ENCODE measurements at regions not wholly inside any gene's neighbourhood (a gene's known extent, or its start where the extent isn't known, plus 50 kb on each side); places are given as distances from the start of the nearest gene placed in this dataset.

DNA sequence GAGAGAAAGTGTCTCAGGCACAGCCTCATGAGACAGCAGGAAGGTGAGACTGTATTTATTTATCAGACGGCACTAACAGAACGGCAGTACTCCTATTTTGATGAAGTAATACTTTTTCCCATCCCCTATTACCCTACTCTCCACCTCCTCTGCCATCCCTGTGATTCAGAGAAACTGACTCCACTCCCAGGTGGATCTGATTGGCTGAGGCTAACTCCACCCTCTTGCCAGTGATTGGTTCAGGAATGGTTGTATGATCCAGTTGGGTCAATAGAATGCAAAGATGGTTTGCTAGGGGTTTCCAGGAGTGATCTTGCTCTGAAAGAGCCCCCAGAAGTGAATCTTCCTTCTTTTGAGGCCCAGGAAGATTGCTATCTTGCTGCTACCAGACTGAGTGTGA lies 65.9 kb upstream of the RCN1 start:
- no peak for TF ChIP-seq ISL1 (CRISPR knock-in tag; IDR thresholded peaks at IDR 0.05)
- TF ChIP-seq ZC3H10 (CRISPR knock-in tag; IDR thresholded peaks at IDR 0.05), result no peak
- TF ChIP-seq ARNTL (CRISPR knock-in tag; IDR thresholded peaks at IDR 0.05; ENCODE audit: borderline replicate concordance, low read depth), result no peak
- no peak for TF ChIP-seq CSDC2 (CRISPR knock-in tag; IDR thresholded peaks at IDR 0.05)
- TF ChIP-seq ZFP30 (CRISPR knock-in tag; IDR thresholded peaks at IDR 0.05), result no peak
- no peak for TF ChIP-seq GLIS3 (CRISPR knock-in tag; IDR thresholded peaks at IDR 0.05)
- TF ChIP-seq, protein P1, sequence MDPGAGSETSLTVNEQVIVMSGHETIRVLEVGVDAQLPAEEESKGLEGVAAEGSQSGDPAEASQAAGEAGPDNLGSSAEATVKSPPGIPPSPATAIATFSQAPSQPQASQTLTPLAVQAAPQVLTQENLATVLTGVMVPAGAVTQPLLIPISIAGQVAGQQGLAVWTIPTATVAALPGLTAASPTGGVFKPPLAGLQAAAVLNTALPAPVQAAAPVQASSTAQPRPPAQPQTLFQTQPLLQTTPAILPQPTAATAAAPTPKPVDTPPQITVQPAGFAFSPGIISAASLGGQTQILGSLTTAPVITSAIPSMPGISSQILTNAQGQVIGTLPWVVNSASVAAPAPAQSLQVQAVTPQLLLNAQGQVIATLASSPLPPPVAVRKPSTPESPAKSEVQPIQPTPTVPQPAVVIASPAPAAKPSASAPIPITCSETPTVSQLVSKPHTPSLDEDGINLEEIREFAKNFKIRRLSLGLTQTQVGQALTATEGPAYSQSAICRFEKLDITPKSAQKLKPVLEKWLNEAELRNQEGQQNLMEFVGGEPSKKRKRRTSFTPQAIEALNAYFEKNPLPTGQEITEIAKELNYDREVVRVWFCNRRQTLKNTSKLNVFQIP (CRISPR knock-in tag; IDR thresholded peaks at IDR 0.05; ENCODE audit: borderline replicate concordance, low read depth), result no peak
- no peak for TF ChIP-seq ZNF565 (CRISPR knock-in tag; conservative IDR thresholded peaks at IDR 0.05; ENCODE audit: low read depth)
- no peak for TF ChIP-seq OSR1 (CRISPR knock-in tag; IDR thresholded peaks at IDR 0.05)
- TF ChIP-seq, protein P2, sequence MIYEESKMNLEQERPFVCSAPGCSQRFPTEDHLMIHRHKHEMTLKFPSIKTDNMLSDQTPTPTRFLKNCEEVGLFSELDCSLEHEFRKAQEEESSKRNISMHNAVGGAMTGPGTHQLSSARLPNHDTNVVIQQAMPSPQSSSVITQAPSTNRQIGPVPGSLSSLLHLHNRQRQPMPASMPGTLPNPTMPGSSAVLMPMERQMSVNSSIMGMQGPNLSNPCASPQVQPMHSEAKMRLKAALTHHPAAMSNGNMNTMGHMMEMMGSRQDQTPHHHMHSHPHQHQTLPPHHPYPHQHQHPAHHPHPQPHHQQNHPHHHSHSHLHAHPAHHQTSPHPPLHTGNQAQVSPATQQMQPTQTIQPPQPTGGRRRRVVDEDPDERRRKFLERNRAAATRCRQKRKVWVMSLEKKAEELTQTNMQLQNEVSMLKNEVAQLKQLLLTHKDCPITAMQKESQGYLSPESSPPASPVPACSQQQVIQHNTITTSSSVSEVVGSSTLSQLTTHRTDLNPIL (CRISPR knock-in tag; IDR thresholded peaks at IDR 0.05; ENCODE audit: low read depth), result no peak
- no peak for TF ChIP-seq ZNF70 (CRISPR knock-in tag; IDR thresholded peaks at IDR 0.05)
- TF ChIP-seq BACH2 (CRISPR knock-in tag; IDR thresholded peaks at IDR 0.05; ENCODE audit: borderline replicate concordance), result no peak
- no peak for TF ChIP-seq ZFP3 (CRISPR knock-in tag; IDR thresholded peaks at IDR 0.05)
- no peak for ATAC-seq

DNA sequence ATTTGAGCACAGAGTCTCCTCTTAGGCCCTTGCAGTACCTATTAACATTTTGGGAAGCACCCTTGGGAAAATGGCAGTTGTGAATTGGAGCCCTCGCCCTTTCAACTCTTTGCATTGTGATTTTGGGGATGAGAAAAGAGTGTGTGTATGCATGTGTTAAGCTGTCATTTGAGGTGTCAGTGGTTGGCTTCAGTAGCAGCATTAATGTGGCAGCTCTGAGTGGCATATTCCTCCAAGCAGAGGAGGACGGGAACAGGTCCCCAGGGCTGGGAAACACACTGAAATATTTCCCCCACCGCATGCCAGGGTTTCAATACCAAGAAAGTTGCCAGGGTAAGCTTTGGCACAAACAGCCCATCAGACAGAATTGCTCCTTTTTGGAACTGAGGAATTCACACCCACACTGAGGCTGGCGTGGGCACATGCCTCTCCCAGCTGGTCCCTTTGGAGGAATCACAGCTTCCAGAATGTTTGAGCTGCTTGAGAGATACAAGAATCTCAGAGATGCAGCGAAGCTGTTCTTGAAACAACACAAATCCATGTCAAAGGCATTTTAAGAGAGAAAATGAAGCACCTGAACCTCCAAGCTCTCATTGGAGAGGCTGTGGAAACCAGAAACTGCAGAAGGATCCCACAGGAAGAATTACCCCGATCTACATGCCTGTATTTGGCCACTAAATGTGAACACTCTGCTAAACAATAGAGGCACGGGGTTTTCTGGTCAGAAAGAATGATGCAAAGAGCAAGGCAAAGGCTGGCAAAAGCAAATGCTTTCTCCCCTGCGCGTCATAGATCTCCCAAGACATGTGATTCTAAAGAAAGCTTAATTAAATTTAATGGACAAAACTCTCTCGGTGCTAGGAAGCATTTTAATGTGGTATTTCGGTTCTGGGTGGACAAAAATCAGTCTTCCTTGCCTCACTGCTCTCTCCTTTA lies 67.2 kb upstream of the RCN1 start:
- no peak for ATAC-seq
- no peak for TF ChIP-seq ZFP30 (CRISPR knock-in tag; IDR thresholded peaks at IDR 0.05)

DNA sequence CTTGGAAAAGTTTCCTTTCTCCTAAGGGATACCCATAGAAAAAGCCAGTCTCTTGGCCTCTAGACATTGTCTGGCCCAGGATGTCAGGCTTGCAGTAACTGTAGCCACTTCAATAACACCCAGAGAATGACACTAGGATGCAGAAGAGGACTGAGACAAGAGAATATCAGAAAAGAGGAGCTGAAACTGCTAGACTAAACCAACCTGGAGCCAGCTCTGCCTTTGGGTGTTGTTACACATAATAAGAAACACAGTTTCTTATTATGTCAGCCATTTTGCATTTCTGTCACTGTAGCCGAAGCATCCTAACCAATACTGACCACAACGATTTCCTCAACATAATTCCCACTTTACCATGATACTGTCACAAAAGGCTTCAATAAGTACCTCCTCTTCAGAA lies 72.2 kb upstream of the RCN1 start:
- no peak for TF ChIP-seq GLIS3 (CRISPR knock-in tag; IDR thresholded peaks at IDR 0.05)
- no peak for TF ChIP-seq SNAI2 (CRISPR knock-in tag; IDR thresholded peaks at IDR 0.05)
- no peak for TF ChIP-seq ZNF565 (CRISPR knock-in tag; conservative IDR thresholded peaks at IDR 0.05; ENCODE audit: low read depth)
- no peak for TF ChIP-seq ZNF70 (CRISPR knock-in tag; IDR thresholded peaks at IDR 0.05)
- no peak for TF ChIP-seq ZFP3 (CRISPR knock-in tag; IDR thresholded peaks at IDR 0.05)
- no peak for TF ChIP-seq ARNTL (CRISPR knock-in tag; IDR thresholded peaks at IDR 0.05; ENCODE audit: borderline replicate concordance, low read depth)
- no peak for TF ChIP-seq OSR1 (CRISPR knock-in tag; IDR thresholded peaks at IDR 0.05)
- TF ChIP-seq, protein P3, sequence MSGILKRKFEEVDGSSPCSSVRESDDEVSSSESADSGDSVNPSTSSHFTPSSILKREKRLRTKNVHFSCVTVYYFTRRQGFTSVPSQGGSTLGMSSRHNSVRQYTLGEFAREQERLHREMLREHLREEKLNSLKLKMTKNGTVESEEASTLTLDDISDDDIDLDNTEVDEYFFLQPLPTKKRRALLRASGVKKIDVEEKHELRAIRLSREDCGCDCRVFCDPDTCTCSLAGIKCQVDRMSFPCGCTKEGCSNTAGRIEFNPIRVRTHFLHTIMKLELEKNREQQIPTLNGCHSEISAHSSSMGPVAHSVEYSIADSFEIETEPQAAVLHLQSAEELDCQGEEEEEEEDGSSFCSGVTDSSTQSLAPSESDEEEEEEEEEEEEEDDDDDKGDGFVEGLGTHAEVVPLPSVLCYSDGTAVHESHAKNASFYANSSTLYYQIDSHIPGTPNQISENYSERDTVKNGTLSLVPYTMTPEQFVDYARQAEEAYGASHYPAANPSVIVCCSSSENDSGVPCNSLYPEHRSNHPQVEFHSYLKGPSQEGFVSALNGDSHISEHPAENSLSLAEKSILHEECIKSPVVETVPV (CRISPR knock-in tag; IDR thresholded peaks at IDR 0.05), result no peak
- no peak for ATAC-seq

DNA sequence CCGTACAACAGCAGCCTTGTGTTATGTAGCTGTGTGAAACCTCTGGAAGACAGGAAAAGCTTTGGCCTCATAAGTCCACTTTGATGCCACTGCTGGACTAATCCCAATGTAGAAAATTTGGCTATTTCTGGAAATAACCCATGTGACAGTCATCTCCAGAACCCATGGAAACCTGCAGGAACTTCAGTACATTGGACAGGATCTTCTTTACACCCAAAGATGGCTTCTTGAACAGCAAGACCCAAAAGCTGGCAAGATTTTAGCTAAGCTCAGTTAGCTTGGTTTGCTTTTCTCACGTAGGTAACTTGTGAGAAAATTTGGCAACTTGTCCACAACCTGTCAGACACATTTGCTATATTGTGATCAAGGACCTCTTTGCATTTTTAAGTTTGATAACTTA lies 74.8 kb upstream of the RCN1 start:
- ATAC-seq, result no peak
- no peak for TF ChIP-seq ZFP3 (CRISPR knock-in tag; IDR thresholded peaks at IDR 0.05)
- no peak for TF ChIP-seq ZNF565 (CRISPR knock-in tag; conservative IDR thresholded peaks at IDR 0.05; ENCODE audit: low read depth)
- TF ChIP-seq, protein P4, sequence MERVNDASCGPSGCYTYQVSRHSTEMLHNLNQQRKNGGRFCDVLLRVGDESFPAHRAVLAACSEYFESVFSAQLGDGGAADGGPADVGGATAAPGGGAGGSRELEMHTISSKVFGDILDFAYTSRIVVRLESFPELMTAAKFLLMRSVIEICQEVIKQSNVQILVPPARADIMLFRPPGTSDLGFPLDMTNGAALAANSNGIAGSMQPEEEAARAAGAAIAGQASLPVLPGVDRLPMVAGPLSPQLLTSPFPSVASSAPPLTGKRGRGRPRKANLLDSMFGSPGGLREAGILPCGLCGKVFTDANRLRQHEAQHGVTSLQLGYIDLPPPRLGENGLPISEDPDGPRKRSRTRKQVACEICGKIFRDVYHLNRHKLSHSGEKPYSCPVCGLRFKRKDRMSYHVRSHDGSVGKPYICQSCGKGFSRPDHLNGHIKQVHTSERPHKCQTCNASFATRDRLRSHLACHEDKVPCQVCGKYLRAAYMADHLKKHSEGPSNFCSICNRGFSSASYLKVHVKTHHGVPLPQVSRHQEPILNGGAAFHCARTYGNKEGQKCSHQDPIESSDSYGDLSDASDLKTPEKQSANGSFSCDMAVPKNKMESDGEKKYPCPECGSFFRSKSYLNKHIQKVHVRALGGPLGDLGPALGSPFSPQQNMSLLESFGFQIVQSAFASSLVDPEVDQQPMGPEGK (CRISPR knock-in tag; IDR thresholded peaks at IDR 0.05; ENCODE audit: borderline replicate concordance), result no peak
- TF ChIP-seq TCF4 (CRISPR knock-in tag; IDR thresholded peaks at IDR 0.05; ENCODE audit: borderline replicate concordance), result no peak
- no peak for TF ChIP-seq ZC3H10 (CRISPR knock-in tag; IDR thresholded peaks at IDR 0.05)
- TF ChIP-seq, protein P5, sequence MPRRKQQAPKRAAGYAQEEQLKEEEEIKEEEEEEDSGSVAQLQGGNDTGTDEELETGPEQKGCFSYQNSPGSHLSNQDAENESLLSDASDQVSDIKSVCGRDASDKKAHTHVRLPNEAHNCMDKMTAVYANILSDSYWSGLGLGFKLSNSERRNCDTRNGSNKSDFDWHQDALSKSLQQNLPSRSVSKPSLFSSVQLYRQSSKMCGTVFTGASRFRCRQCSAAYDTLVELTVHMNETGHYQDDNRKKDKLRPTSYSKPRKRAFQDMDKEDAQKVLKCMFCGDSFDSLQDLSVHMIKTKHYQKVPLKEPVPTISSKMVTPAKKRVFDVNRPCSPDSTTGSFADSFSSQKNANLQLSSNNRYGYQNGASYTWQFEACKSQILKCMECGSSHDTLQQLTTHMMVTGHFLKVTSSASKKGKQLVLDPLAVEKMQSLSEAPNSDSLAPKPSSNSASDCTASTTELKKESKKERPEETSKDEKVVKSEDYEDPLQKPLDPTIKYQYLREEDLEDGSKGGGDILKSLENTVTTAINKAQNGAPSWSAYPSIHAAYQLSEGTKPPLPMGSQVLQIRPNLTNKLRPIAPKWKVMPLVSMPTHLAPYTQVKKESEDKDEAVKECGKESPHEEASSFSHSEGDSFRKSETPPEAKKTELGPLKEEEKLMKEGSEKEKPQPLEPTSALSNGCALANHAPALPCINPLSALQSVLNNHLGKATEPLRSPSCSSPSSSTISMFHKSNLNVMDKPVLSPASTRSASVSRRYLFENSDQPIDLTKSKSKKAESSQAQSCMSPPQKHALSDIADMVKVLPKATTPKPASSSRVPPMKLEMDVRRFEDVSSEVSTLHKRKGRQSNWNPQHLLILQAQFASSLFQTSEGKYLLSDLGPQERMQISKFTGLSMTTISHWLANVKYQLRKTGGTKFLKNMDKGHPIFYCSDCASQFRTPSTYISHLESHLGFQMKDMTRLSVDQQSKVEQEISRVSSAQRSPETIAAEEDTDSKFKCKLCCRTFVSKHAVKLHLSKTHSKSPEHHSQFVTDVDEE (CRISPR knock-in tag; IDR thresholded peaks at IDR 0.05), result no peak
